ENCODE measurements at regions not wholly inside any gene's neighbourhood (a gene's known extent, or its start where the extent isn't known, plus 50 kb on each side); places are given as distances from the start of the nearest gene placed in this dataset.

DNA sequence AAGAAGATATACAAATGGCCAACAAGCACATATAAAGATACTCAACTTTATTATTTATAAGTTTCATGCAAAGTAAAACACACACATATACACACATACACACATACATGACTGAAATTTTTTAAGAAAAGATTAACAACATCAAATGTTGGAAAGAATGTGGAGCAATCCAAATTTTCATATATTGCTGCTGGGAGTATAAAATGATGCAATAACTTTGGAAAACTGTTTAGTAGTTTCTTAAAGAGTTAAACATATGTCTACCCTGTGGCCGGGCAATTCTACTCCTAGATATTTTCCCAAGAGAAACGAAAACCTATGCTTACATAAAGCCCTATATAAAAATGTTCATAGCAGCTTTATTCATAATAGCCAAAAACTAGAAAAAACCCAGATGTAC lies 99.8 kb upstream of the NR4A3 start:
- DNase-seq (ENCODE audit: low read depth, low spot score) = no peak
- no peak overlapping the region for H3K27ac ChIP-seq

DNA sequence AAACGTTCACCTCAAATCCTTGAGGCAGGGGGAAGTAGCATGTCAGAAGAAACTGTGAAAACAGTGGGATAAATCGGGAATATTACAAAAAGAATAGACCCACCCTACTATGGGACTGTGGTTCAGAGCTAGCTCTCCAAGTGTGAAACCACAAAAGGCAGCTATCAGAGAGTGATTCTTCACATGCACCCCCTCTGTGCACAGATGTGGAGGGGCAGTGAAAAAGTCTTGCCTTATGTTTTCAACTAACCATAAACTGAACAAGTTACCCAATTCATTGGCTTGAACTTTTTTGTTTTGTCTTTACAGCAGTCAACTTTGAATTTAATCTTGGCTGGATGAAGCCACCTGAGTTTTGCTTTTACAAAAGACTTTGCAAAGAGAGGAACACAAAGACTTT lies 98.8 kb upstream of the NR4A3 start:
- H3K27ac ChIP-seq = no peak overlapping the region
- DNase-seq (ENCODE audit: low read depth, low spot score) = no peak

- no peak overlapping the region for H3K27ac ChIP-seq
- DNase-seq (ENCODE audit: low read depth, low spot score) = no peak
Measured at GRCh38 chr9:99724640-99725039, 97.0 kb upstream of the NR4A3 start.

- no peak overlapping the region for H3K27ac ChIP-seq
- no peak for DNase-seq (ENCODE audit: low read depth, low spot score)
Measured at GRCh38 chr9:99725852-99726251, 95.8 kb upstream of the NR4A3 start.

GRCh38 chr9:99726758-99727157 lies 94.9 kb upstream of the NR4A3 start:
- DNase-seq (ENCODE audit: low read depth, low spot score) = no peak
- H3K27ac ChIP-seq = no peak overlapping the region

GRCh38 chr9:99730062-99730461 lies 91.6 kb upstream of the NR4A3 start:
- DNase-seq (ENCODE audit: low read depth, low spot score) = no peak
- H3K27ac ChIP-seq = no peak overlapping the region

DNA sequence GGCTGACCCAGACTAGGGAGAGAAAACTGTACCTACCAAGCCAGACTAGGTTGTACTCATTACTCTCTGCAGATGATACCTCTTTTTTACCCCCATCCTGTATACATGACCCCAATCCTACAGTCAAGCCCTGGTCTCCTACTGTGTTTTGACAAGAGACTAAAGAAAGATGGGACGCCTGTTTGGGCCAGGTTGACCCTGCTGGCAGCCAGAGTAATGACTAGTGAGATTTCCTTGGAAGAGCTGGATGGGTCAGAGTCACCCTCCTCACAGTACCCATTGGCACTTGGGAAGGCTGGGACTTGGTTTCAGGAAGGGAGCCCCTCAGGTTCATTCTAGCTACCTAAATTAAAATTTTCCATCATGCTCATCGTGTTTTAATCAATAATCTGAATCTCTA lies 89.7 kb upstream of the NR4A3 start:
- no peak overlapping the region for H3K27ac ChIP-seq
- no peak for DNase-seq (ENCODE audit: low read depth, low spot score)

GRCh38 chr9:99732715-99733114 lies 89.0 kb upstream of the NR4A3 start:
- no peak for DNase-seq (ENCODE audit: low read depth, low spot score)
- no peak overlapping the region for H3K27ac ChIP-seq

DNA sequence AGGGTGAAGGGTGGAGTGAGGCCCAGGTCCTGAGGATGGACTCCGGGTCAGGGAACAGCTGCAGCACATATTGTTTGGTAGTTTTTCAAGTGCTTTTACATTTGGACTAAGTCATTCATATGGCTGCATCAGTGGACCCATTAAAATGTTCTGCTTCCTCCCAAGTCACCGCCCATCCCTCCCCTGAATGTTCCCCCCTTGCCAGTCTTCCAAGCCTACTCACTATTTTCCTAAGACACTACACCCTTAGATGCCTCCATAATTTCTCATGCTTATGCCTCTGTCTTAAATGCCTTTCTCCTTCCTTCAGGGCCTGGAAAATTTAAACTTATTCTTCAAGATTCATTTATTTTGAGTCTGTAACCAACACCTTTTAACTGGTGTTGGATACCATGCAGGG lies 86.6 kb upstream of the NR4A3 start:
- no peak for DNase-seq (ENCODE audit: low read depth, low spot score)
- no peak overlapping the region for H3K27ac ChIP-seq

DNA sequence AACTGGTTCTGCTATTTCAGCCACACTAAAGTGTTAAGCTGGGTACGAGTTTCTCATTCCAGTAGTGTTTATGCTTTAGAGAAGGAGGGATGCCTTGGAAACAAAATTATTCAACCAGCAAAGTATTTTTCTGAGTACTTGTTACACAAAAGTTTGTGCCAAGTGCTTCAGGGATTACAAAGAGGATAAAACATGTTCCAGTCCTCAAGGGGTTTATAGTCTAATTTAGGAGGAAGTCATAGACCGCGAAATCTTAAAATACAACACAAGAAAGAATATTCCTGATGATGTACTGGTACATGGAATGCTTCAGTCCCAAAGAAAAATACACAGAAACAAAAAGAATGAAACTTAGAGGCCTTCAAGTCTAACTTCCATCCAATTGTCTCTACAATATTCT lies 85.4 kb upstream of the NR4A3 start:
- DNase-seq (ENCODE audit: low read depth, low spot score) = no peak
- no peak overlapping the region for H3K27ac ChIP-seq

GRCh38 chr9:99737649-99738048 lies 84.0 kb upstream of the NR4A3 start:
- DNase-seq (ENCODE audit: low read depth, low spot score) = no peak
- H3K27ac ChIP-seq = no peak overlapping the region

- no peak overlapping the region for H3K27ac ChIP-seq
- DNase-seq (ENCODE audit: low read depth, low spot score) = no peak
Measured at GRCh38 chr9:99743006-99743405, 78.7 kb upstream of the NR4A3 start.

DNA sequence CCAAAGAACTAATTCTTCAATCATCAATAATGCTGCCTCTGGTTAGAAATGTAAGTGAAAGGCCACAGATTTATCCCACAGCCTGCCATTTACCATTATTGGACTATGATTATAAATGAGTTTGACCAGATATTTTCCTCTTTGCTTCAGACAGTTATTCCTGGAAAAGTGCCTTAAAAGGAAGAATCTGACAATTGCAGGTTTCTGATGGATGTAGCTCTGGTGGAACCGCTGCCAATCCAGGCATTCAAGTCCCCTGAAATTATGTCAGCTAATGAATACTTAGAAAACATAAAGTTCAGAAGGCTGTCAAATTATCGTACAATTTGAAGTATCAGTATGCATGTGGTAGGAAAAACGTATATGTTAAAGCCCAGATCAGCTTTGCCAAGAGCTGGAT lies 78.2 kb upstream of the NR4A3 start:
- DNase-seq (ENCODE audit: low read depth, low spot score) = no peak
- H3K27ac ChIP-seq = no peak overlapping the region

GRCh38 chr9:99744132-99744531 lies 77.6 kb upstream of the NR4A3 start:
- DNase-seq (ENCODE audit: low read depth, low spot score) = no peak
- no peak overlapping the region for H3K27ac ChIP-seq

DNA sequence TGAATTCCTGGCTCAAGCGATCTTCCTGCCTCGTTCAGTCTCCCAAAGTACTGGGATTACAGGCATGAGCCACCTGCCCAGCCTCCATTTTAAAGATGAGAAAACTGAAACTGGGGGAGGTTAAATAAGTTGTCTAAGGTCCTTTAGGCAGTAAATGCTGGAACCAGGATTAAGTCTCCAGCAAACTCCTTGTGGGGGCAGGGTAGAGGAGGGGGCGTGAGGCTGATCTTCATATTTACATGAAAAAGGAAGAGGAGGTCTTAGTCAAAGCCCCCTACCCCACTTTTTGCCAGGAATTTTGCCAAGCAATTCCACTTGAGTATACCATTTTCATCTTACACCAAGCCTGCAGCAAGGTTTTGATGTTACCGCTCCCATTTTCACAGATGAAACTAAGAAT lies 76.6 kb upstream of the NR4A3 start:
- no peak for DNase-seq (ENCODE audit: low read depth, low spot score)

DNA sequence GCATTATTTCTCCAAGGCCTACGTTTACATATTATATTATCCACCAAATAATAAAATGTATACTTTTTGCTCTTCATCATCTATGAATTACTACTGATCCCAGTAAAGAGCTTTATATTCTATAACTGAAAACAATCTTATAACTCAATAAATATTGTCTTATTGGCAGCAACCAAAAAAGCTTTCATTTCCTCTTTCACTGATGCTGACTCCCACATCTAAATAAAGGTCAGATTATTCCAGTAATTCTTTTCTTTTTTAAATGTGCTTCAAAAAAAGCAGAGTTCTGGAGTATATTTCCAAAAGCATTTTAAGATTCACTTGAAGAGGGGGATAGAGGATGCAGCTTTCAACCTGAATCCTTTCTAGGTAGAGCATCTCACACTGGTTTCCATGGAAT lies 75.3 kb upstream of the NR4A3 start:
- H3K27ac ChIP-seq = no peak overlapping the region
- no peak for DNase-seq (ENCODE audit: low read depth, low spot score)

More for the DNA sequence above, 76.6 kb upstream of the NR4A3 start:
- H3K27ac ChIP-seq = no peak overlapping the region

GRCh38 chr9:99748266-99748665 lies 73.4 kb upstream of the NR4A3 start:
- no peak for DNase-seq (ENCODE audit: low read depth, low spot score)
- H3K27ac ChIP-seq = no peak overlapping the region

- DNase-seq (ENCODE audit: low read depth, low spot score) = no peak
- H3K27ac ChIP-seq = no peak overlapping the region
Measured at GRCh38 chr9:99748676-99749075, 73.0 kb upstream of the NR4A3 start.

- H3K27ac ChIP-seq = no peak overlapping the region
- DNase-seq (ENCODE audit: low read depth, low spot score) = no peak
Measured at GRCh38 chr9:99749641-99750040, 72.0 kb upstream of the NR4A3 start.

- no peak overlapping the region for H3K27ac ChIP-seq
- no peak for DNase-seq (ENCODE audit: low read depth, low spot score)
Measured at GRCh38 chr9:99750526-99750925, 71.2 kb upstream of the NR4A3 start.

- H3K27ac ChIP-seq = peak overlapping the region; percentile 90
- DNase-seq (ENCODE audit: low read depth, low spot score) = peak; percentile 41
Measured at GRCh38 chr9:99752417-99753109, 69.1 kb upstream of the NR4A3 start.

DNA sequence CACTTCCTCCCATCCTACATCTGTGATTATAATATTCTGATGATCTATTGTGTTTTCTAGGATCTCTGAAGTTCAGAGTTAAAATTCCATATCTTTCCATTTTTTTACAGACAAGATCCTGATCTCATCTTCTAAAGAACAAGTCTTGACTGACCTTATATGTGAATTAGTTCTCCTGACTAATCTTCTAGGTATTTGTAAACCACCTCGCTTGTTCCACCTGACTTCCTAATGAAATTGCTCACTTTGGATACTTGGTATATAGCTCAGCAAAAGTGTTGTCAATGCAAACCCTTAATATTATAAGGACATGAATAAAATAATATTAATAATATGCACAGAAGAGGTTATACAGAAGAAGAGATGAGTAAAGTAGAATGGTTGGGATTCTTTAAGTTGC lies 68.2 kb upstream of the NR4A3 start:
- H3K27ac ChIP-seq = peak overlapping the region; percentile 90
- DNase-seq (ENCODE audit: low read depth, low spot score) = peak; percentile 26

DNA sequence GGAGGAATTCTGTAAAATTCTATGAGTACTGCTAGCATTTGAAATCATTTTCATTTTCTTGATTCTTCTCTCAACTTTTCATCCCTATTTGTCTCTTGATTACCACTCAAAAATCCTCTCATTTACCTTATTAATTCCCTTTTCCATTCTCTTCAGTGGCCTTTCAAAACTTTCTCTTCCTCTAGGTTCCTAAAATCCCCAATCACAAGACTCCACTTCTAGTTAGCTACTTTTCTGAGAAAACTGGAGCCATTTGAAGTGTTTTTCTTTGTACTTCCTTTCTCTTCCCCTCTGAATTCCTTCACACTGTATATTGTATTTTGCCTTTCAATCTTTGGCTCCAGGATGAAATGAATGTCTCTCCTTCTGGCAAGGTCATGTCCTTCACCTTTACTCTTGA lies 61.3 kb upstream of the NR4A3 start:
- no peak for DNase-seq (ENCODE audit: low read depth, low spot score)
- H3K27ac ChIP-seq = no peak overlapping the region
